Brain microvascular endothelial cell (primary cell): ENCODE measurements at regions not wholly inside any gene's neighbourhood (a gene's known extent, or its start where the extent isn't known, plus 50 kb on each side); places are given as distances from the start of the nearest gene placed in this dataset.

ENCODE experiments used
- DNase-seq: peaks from one replicate; pipeline ENCODE4 v3.0.0-alpha.2; 2020
- H3K27ac ChIP-seq: fragments of 250-450 bp; sonication (Bioruptor Pico); 2 replicates; pipeline ENCODE4 v1.5.1; 2020; ENCODE audit warnings: mild to moderate bottlenecking, moderate library complexity
- H3K27me3 ChIP-seq: fragments of 250-450 bp; sonication (Bioruptor Pico); replicated peaks from 2 replicates; pipeline ENCODE4 v1.5.1; 2020; ENCODE audit warnings: mild to moderate bottlenecking
- H3K36me3 ChIP-seq: fragments of 250-450 bp; sonication (Bioruptor Pico); replicated peaks from 2 replicates; pipeline ENCODE4 v1.5.1; 2020; ENCODE audit warnings: mild to moderate bottlenecking
- H3K4me3 ChIP-seq: 2 replicates; pipeline ENCODE4 v1.5.1; 2011; ENCODE audit warnings: low read depth, mild to moderate bottlenecking, control low read depth, low read length, moderate library complexity
- in situ Hi-C: cut with HindIII; loops from 2 replicates; pipeline ENCODE4 v1.10.0; 2017; ENCODE audit warnings: low sequenced_read_pairs, low pct_ligation_motif_present
- TF ChIP-seq, protein P1 (sequence below): IDR thresholded peaks from 2 replicates; pipeline ENCODE4 v1.5.1; 2011; ENCODE audit warnings: low read depth, mild to moderate bottlenecking, moderate library complexity, low read length, control low read depth, inconsistent platforms; ENCODE audit errors: missing control alignments

DNA sequence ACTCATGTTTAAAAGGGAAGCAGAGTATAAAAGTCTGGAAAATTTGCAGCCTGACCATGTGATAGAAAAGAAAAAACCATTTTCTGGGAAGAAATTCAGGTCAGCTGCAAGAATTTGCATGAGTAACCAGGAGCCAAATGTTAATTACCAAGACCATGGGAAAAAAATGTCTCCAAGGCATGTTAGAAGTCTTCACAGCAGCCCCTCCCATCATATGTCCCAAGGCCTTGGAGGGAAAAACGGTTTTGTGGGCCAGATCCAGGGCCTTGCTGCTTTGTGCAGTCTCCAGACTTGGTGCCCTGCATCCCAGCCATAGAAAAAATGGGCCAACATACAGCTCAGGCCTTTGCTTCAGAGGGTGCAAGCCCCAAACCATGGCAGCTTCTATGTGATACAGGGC is 1019.6 kb upstream of the SORCS1 start:
- H3K4me3 ChIP-seq: no peak overlapping the region
- no peak for DNase-seq
- in situ Hi-C loops: no loop called here
- no peak overlapping the region for H3K27ac ChIP-seq
- TF ChIP-seq, protein P1, sequence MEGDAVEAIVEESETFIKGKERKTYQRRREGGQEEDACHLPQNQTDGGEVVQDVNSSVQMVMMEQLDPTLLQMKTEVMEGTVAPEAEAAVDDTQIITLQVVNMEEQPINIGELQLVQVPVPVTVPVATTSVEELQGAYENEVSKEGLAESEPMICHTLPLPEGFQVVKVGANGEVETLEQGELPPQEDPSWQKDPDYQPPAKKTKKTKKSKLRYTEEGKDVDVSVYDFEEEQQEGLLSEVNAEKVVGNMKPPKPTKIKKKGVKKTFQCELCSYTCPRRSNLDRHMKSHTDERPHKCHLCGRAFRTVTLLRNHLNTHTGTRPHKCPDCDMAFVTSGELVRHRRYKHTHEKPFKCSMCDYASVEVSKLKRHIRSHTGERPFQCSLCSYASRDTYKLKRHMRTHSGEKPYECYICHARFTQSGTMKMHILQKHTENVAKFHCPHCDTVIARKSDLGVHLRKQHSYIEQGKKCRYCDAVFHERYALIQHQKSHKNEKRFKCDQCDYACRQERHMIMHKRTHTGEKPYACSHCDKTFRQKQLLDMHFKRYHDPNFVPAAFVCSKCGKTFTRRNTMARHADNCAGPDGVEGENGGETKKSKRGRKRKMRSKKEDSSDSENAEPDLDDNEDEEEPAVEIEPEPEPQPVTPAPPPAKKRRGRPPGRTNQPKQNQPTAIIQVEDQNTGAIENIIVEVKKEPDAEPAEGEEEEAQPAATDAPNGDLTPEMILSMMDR: no peak
- no peaks in the 10 kb centered on the region for H3K27me3 ChIP-seq
- H3K36me3 ChIP-seq: no peaks in the 10 kb centered on the region

DNA sequence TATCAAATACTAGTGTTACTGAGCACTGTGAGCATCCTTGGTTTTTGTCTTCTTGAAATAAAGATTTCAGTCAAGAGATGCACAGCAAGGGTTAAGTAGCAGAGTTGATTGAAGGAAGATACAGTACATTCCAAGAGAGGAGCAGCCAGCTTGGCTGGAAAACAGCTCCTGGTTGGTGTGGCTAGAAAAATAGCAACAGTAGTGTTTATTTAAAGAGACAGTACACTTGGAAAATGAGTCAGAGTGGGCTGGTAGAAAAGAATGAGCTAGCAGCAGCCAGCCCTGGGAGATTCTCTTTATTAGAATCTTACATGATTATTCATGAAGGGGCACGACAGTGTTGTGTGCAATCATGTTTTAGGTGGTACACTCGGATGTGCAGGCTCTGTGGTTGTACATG is 1016.4 kb upstream of the SORCS1 start:
- no peak overlapping the region for H3K27ac ChIP-seq
- DNase-seq: no peak

GRCh38 chr10:108169846-108170245 is 1005.3 kb upstream of the SORCS1 start:
- DNase-seq: no peak

More for the DNA sequence above, 1016.4 kb upstream of the SORCS1 start:
- Histone ChIP-seq H3K36me3 (no peaks in the 10 kb centered on the region), H3K4me3 (no peak overlapping the region), H3K27me3 (no peaks in the 10 kb centered on the region)
- in situ Hi-C loops: no loop called here
- TF ChIP-seq, protein P1: no peak

GRCh38 chr10:108167766-108168165 is 1003.3 kb upstream of the SORCS1 start:
- H3K27ac ChIP-seq: no peak overlapping the region
- H3K27me3 ChIP-seq: no peaks in the 10 kb centered on the region
- no peak for DNase-seq
- H3K4me3 ChIP-seq: no peak overlapping the region
- in situ Hi-C loops: no loop called here
- H3K36me3 ChIP-seq: no peaks in the 10 kb centered on the region
- TF ChIP-seq, protein P1: no peak

More at GRCh38 chr10:108169846-108170245, 1005.3 kb upstream of the SORCS1 start:
- TF ChIP-seq, protein P1: no peak
- in situ Hi-C loops: no loop called here
- no peaks in the 10 kb centered on the region for H3K36me3 ChIP-seq
- H3K27ac ChIP-seq: no peak overlapping the region
- H3K27me3 ChIP-seq: no peaks in the 10 kb centered on the region
- no peak overlapping the region for H3K4me3 ChIP-seq

DNA sequence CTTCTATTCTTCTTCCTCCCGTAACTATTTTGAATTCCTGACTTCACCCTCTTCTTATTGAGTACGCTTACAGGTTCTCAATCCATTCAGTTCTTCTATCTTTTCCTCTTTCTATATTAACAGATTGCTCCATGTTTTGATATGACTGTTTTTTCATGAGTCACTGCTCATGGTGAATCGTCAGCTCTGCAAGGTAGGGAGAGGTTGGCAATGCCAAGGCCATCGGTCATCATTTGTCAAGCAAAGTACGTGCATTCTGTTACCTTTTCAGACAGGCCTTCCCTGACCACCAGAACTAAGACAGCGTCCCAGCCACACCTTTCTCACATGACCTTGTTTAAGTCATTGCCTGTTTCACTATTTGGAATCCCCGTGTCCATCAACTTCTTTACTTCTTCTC is 1001.9 kb upstream of the SORCS1 start:
- in situ Hi-C loops: no loop called here
- Histone ChIP-seq H3K27me3 (no peaks in the 10 kb centered on the region), H3K27ac (no peak overlapping the region), H3K36me3 (no peaks in the 10 kb centered on the region), H3K4me3 (no peak overlapping the region)
- no peak for DNase-seq
- TF ChIP-seq, protein P1: no peak

DNA sequence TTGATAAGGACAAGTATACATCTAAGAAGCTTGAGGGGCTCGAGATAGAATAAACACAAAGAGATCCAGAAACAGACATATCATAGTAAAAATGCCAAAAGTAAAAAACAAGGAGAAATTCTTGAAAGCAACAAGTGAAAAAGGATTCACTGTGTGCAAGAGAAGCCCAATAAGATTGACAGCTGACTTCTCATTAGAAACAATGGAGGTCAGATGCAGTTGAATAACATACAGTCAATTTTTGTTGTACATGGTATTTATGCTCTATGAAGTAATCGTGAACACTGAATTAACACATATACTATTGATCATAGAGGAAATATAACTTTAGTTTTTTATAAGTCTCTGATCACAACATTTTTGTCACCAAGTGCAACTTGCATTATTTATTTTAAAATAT is 982.8 kb upstream of the SORCS1 start:
- in situ Hi-C loops: no loop called here
- H3K4me3 ChIP-seq: no peak overlapping the region

More for the DNA sequence above, 982.8 kb upstream of the SORCS1 start:
- TF ChIP-seq, protein P1: no peak
- no peak overlapping the region for H3K27ac ChIP-seq
- no peak for DNase-seq
- H3K27me3 ChIP-seq: no peaks in the 10 kb centered on the region
- no peaks in the 10 kb centered on the region for H3K36me3 ChIP-seq
